GM21526 (cell line): ENCODE measurements at regions not wholly inside any gene's neighbourhood (a gene's known extent, or its start where the extent isn't known, plus 50 kb on each side); places are given as distances from the start of the nearest gene placed in this dataset.

Experiments
- ATAC-seq: cut with Tn5 transposase; IDR thresholded peaks from one replicate; pipeline ENCODE4 v1.9.1; 2021; ENCODE audit warnings: moderate library complexity; ENCODE audit not compliant: unreplicated experiment, low FRiP score

DNA sequence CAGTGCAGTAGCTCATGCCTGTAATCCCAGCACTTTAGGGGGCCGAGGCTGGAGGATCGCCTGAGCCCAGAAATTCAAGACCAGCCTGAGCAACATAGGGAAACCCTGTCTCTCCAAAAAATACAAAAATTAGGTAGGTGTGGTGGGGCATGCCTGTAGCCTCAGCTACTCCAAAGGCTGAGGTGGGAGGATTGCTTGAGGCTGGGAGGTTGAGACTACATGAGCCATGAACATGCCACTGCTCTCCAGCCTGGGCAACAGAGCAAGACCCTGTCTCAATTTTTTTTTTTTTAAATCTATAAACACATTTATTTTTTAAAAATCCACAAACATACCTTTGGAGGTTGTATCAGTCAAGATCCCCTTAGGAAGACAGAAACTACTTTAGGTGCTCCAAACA is 326.3 kb downstream of the EPHA4 start:
- ATAC-seq: no peak

GRCh38 chr2:221254299-221254698 is 317.8 kb downstream of the EPHA4 start:
- ATAC-seq: no peak

DNA sequence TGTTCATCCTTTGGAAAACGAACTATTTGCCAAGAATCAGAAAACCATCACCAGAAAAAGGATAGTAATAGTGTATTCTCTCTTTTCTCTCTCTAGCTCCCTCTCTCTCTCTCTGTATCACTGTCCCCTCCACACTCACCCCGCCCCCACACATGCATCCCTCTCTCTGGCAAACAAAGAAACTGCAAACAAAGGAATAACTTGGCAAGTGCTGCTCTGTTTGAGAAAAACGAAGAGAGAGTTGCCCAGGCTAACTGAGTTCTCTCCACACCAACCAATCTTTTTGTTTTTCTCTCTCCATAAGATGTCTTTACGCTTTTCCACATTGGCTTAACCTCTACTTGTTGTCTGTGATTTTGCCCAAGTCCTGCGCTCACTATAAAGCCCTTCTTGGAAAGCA is 316.2 kb downstream of the EPHA4 start:
- ATAC-seq: no peak

- no peak for ATAC-seq
Observed at GRCh38 chr2:221258464-221258863, 313.6 kb downstream of the EPHA4 start.

GRCh38 chr2:221262651-221263050 is 309.5 kb downstream of the EPHA4 start:
- no peak for ATAC-seq

- no peak for ATAC-seq
Observed at GRCh38 chr2:221263573-221263972, 308.5 kb downstream of the EPHA4 start.

DNA sequence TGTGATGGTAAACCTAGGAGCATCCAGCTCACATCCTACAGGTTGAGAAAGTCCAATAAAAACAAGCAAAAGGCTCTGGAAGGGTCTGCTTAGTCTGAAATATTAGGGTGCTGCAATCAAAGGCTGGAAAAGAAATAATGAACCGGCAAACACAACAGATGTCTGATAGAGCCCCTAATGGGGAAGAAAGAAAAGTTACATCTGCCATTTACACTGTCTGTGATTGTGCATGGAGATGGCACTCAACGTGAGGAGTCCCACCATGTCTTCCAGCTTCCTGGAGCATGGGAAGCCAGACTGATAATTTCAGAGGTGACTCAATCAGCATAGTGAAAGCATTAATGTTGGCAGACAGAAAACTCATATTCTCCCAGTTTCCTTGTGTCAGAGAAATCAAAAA is 307.8 kb downstream of the EPHA4 start:
- ATAC-seq: no peak

- ATAC-seq: no peak
Observed at GRCh38 chr2:221267773-221268425, 304.2 kb downstream of the EPHA4 start.

- no peak for ATAC-seq
Observed at GRCh38 chr2:221268631-221269030, 303.5 kb downstream of the EPHA4 start.

DNA sequence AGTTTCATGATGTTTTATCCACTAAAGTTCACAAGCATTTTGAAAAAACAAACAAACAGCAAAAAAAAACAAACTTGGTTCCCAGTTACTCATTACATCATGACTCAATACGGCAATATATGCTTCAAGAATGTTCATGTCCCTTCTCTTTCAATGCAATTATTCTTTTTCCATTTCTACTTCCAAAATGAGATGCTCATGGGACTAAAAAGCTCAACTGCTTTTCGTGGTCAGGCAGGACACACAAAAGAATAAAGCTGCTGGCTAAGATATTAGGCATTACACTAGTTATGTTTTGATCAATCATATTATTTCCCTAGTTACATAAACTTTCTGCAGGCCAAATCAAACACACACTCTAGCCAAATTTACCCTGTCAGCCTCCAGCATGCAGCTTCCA is 301.3 kb downstream of the EPHA4 start:
- ATAC-seq: no peak

GRCh38 chr2:221272729-221273128 is 299.4 kb downstream of the EPHA4 start:
- ATAC-seq: no peak

- no peak for ATAC-seq
Observed at GRCh38 chr2:221276033-221276432, 296.1 kb downstream of the EPHA4 start.

- ATAC-seq: no peak
Observed at GRCh38 chr2:221276601-221277000, 295.5 kb downstream of the EPHA4 start.

- no peak for ATAC-seq
Observed at GRCh38 chr2:221282386-221282785, 289.7 kb downstream of the EPHA4 start.

- no peak for ATAC-seq
Observed at GRCh38 chr2:221283896-221284545, 288.1 kb downstream of the EPHA4 start.

DNA sequence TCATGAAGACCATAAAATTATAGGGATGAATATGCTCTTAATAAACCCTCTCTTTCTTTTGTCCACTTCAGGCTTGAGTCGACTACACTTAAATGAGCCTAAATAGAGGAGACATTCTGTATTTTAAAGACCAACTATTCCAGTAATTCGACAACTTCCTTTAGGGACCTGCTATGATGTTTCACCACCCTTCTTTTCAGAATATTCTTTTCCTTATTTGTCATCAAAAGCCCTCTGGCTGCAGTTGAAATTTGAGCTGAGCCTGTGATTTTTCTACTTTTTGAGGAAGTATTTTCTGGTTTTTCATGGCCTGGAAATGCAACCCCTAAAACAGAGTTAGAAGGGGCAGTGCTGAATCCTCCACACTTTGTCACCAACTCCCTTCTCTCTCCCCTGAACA is 287.0 kb downstream of the EPHA4 start:
- no peak for ATAC-seq

DNA sequence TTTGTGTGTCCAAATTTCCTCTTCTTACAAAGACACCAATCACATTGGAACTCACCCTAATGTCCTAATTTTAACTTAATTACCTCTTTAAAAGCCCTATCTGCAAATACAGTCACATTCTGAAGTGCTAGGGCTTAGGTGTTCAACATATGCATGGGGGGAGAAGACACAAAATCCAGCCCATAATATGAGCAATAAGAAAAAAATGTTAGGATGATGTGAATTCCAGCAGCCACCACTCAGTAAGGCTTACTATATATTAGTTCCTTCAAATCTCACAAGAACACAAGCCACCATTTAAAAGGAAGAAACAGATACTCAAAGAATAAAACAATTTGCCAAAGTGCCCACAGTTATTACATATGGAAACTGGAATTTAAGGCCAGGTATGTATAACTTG is 285.7 kb downstream of the EPHA4 start:
- no peak for ATAC-seq

GRCh38 chr2:221289389-221289788 is 282.7 kb downstream of the EPHA4 start:
- no peak for ATAC-seq

GRCh38 chr2:221289846-221290245 is 282.3 kb downstream of the EPHA4 start:
- no peak for ATAC-seq

- ATAC-seq: no peak
Observed at GRCh38 chr2:221293949-221294742, 278.0 kb downstream of the EPHA4 start.

GRCh38 chr2:221304916-221305315 is 267.2 kb downstream of the EPHA4 start:
- ATAC-seq: no peak
